HG03135 (cell line): ENCODE measurements at regions not wholly inside any gene's neighbourhood (a gene's known extent, or its start where the extent isn't known, plus 50 kb on each side); places are given as distances from the start of the nearest gene placed in this dataset.
A peak's percentile ranks its signal among the peaks of the same experiment; 100 is the strongest.

Experiments used
- ATAC-seq: cut with Tn5 transposase; IDR thresholded peaks from one replicate; pipeline ENCODE4 v1.9.1; 2021; ENCODE audit warnings: mild to moderate bottlenecking, moderate library complexity; ENCODE audit not compliant: unreplicated experiment

GRCh38 chr19:46944918-46945628, 74.6 kb upstream of the NPAS1 start:
- ATAC-seq: no peak

- no peak for ATAC-seq
These were observed 73.7 kb upstream of the NPAS1 start for GRCh38 chr19:46945694-46946489.

GRCh38 chr19:46946611-46947238, 72.9 kb upstream of the NPAS1 start:
- no peak for ATAC-seq

GRCh38 chr19:46947866-46948265, 71.8 kb upstream of the NPAS1 start:
- ATAC-seq: no peak

GRCh38 chr19:46950526-46951170, 69.0 kb upstream of the NPAS1 start:
- no peak for ATAC-seq

GRCh38 chr19:46951171-46951986, 68.3 kb upstream of the NPAS1 start:
- no peak for ATAC-seq

GRCh38 chr19:46952874-46953273, 66.8 kb upstream of the NPAS1 start:
- no peak for ATAC-seq

- ATAC-seq: no peak
These were observed 65.6 kb upstream of the NPAS1 start for GRCh38 chr19:46953955-46954501.

- ATAC-seq: peak; percentile 49
These were observed 65.1 kb upstream of the NPAS1 start for GRCh38 chr19:46954502-46954992.

GRCh38 chr19:46954993-46955812, 64.4 kb upstream of the NPAS1 start:
- ATAC-seq: no peak

GRCh38 chr19:46955813-46956371, 63.7 kb upstream of the NPAS1 start:
- no peak for ATAC-seq

- no peak for ATAC-seq
These were observed 61.1 kb upstream of the NPAS1 start for GRCh38 chr19:46958532-46958931.

GRCh38 chr19:46959894-46960556, 59.6 kb upstream of the NPAS1 start:
- no peak for ATAC-seq

GRCh38 chr19:46962030-46962570, 57.5 kb upstream of the NPAS1 start:
- no peak for ATAC-seq

GRCh38 chr19:46963093-46963734, 56.4 kb upstream of the NPAS1 start:
- no peak for ATAC-seq

- no peak for ATAC-seq
These were observed 52.0 kb upstream of the NPAS1 start for GRCh38 chr19:46967578-46968032.
